ENCODE measurements at regions not wholly inside any gene's neighbourhood (a gene's known extent, or its start where the extent isn't known, plus 50 kb on each side); places are given as distances from the start of the nearest gene placed in this dataset.

DNA sequence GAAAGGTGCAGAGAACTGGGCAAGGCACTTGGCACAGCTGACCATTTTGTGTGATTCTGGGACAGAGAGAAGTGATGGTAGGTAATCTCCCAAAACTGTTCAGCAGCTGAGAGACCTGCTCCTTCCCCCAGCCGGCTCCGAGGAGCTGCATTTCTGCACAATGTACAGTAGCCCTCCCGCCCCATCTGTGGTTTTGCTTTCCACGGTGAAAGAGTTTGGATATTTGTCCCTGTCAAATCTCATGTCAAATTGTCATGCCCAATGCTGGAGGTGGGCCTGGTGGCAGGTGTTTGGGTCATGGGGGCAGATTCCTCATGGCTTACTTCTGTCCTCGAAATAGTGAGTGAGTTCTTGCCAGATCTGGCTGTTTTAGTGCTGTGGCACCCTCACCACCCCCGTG lies 90.5 kb upstream of the CD99 start:
- Histone ChIP-seq H4K20me1 (ENCODE audit: control insufficient read depth, extremely low read depth, insufficient read depth, low read length) (no peaks in the 10 kb centered on the region), H3K27me3 (ENCODE audit: control insufficient read depth, extremely low read depth, insufficient read depth, low read length) (no peaks in the 10 kb centered on the region), H3K4me2 (ENCODE audit: control insufficient read depth, extremely low read depth, insufficient read depth, low read depth, low read length) (no peak overlapping the region), H3K79me2 (ENCODE audit: control insufficient read depth, insufficient read depth, low read length) (peaks cover 2% of the 10 kb centered on the region), H2AFZ (ENCODE audit: control insufficient read depth, low read length) (no peak overlapping the region), H3K4me1 (ENCODE audit: control insufficient read depth, extremely low read depth, insufficient read depth, low read length) (peaks cover 27% of the 10 kb centered on the region), H3K9me3 (ENCODE audit: control insufficient read depth, low read depth, low read length) (no peaks in the 10 kb centered on the region), H3K4me3 (ENCODE audit: control insufficient read depth in 2 of 3, extremely low read depth in 1 of 3, insufficient read depth in 2 of 3, low read depth in 1 of 3, low read length in 3 of 3) (no peak overlapping the region), H3K27ac (ENCODE audit: control insufficient read depth, insufficient read depth, low read length) (no peak overlapping the region), H3K36me3 (ENCODE audit: control insufficient read depth in 2 of 2, extremely low read depth in 1 of 2, insufficient read depth in 2 of 2, low read length in 2 of 2) (peaks cover 0 to 3% of the 10 kb centered on the region in 2 experiments), H3K9ac (ENCODE audit: control insufficient read depth, extremely low read depth, insufficient read depth, low read length) (no peak overlapping the region), H3K9me1 (ENCODE audit: control insufficient read depth, extremely low read depth, insufficient read depth, low read length) (no peaks in the 10 kb centered on the region)
- TF ChIP-seq EZH2 (IDR thresholded peaks at IDR 0.05; ENCODE audit: low read length) = no peak
- TF ChIP-seq, protein P1, sequence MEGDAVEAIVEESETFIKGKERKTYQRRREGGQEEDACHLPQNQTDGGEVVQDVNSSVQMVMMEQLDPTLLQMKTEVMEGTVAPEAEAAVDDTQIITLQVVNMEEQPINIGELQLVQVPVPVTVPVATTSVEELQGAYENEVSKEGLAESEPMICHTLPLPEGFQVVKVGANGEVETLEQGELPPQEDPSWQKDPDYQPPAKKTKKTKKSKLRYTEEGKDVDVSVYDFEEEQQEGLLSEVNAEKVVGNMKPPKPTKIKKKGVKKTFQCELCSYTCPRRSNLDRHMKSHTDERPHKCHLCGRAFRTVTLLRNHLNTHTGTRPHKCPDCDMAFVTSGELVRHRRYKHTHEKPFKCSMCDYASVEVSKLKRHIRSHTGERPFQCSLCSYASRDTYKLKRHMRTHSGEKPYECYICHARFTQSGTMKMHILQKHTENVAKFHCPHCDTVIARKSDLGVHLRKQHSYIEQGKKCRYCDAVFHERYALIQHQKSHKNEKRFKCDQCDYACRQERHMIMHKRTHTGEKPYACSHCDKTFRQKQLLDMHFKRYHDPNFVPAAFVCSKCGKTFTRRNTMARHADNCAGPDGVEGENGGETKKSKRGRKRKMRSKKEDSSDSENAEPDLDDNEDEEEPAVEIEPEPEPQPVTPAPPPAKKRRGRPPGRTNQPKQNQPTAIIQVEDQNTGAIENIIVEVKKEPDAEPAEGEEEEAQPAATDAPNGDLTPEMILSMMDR (optimal IDR thresholded peaks at IDR 0.05 in 1 of 3, IDR thresholded peaks at IDR 0.05 in 1 of 3, conservative IDR thresholded peaks at IDR 0.05 in 1 of 3; ENCODE audit: extremely low read depth in 1 of 3, insufficient read depth in 2 of 3, low read length in 3 of 3) = no peak
- DNase-seq (ENCODE audit: low read depth, low spot score) (no peak), FAIRE-seq (no peak)
- dilution Hi-C loops (cut with MboI; ENCODE audit: extremely low pct_ligation_motif_present, low sequenced_read_pairs) = no loop called here

DNA sequence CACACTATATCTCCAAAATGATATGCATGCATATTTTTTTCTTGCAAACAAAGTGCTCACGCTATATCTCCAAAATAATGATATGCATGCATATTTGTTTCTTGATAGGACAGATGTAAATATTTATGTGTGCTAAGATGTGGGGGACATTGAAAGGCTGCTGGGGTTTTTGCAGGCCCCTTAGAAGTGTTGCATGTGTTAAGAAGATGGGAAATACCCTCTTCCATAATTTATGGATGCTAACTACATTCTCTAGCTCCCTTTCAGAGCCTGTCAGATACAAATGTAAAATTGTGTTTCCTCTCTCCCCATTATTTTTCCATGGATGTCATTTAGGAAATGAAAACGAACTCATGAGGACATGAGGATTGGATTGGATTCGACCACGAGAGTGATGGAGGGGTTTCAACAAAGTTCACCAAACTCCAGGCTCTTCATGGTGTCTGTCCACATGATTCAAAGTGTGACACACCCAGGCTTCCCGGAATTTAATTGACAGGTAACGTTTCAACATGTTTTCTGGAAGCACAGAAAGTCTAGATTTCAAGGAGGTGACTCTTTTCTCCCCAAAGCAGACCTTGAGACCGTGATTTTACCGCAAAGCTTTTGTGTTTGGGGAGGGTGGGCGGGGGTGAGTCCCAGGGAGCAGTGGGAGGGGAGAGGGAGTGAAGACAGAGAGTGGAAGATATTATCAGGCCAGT lies 94.4 kb upstream of the CD99 start:
- dilution Hi-C loops (cut with MboI; ENCODE audit: extremely low pct_ligation_motif_present, low sequenced_read_pairs) = no loop called here
- Histone ChIP-seq H3K9ac (ENCODE audit: control insufficient read depth, extremely low read depth, insufficient read depth, low read length) (no peak overlapping the region), H3K4me2 (ENCODE audit: control insufficient read depth, extremely low read depth, insufficient read depth, low read depth, low read length) (no peak overlapping the region), H3K79me2 (ENCODE audit: control insufficient read depth, insufficient read depth, low read length) (no peaks in the 10 kb centered on the region), H3K4me1 (ENCODE audit: control insufficient read depth, extremely low read depth, insufficient read depth, low read length) (peaks cover 26% of the 10 kb centered on the region), H3K27me3 (ENCODE audit: control insufficient read depth, extremely low read depth, insufficient read depth, low read length) (no peaks in the 10 kb centered on the region), H3K36me3 (ENCODE audit: control insufficient read depth in 2 of 2, extremely low read depth in 1 of 2, insufficient read depth in 2 of 2, low read length in 2 of 2) (no peaks in the 10 kb centered on the region), H3K9me3 (ENCODE audit: control insufficient read depth, low read depth, low read length) (no peaks in the 10 kb centered on the region), H3K27ac (ENCODE audit: control insufficient read depth, insufficient read depth, low read length) (no peak overlapping the region), H3K9me1 (ENCODE audit: control insufficient read depth, extremely low read depth, insufficient read depth, low read length) (no peaks in the 10 kb centered on the region), H3K4me3 (ENCODE audit: control insufficient read depth in 2 of 3, extremely low read depth in 1 of 3, insufficient read depth in 2 of 3, low read depth in 1 of 3, low read length in 3 of 3) (no peak overlapping the region), H2AFZ (ENCODE audit: control insufficient read depth, low read length) (no peak overlapping the region), H4K20me1 (ENCODE audit: control insufficient read depth, extremely low read depth, insufficient read depth, low read length) (no peaks in the 10 kb centered on the region)
- no peak for DNase-seq (ENCODE audit: low read depth, low spot score)
- peak; percentile 69 for FAIRE-seq
- TF ChIP-seq EZH2 (IDR thresholded peaks at IDR 0.05; ENCODE audit: low read length) = no peak
- TF ChIP-seq, protein P1 (optimal IDR thresholded peaks at IDR 0.05 in 1 of 3, IDR thresholded peaks at IDR 0.05 in 1 of 3, conservative IDR thresholded peaks at IDR 0.05 in 1 of 3; ENCODE audit: extremely low read depth in 1 of 3, insufficient read depth in 2 of 3, low read length in 3 of 3) = no peak

Data from keratinocyte (primary cell).